ENCODE measurements at regions not wholly inside any gene's neighbourhood (a gene's known extent, or its start where the extent isn't known, plus 50 kb on each side); places are given as distances from the start of the nearest gene placed in this dataset.

DNA sequence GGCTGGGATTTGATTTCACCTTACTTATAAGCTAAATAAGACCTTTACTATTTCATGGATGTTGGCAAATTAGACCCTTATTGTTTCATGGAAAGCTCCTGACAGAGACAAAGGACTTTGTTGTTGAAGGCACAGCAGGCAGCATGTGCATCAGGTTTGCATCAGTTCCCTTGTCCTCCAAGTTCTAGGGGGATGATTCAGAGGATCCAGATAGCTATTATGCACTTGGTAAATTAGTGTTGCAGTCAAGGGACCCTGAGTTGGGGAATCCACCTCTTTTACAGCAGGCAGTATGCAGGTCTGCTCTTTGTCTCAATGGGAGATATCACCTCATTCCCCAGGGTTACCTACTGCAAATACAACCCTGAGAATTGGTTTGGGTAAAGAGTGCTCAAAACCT is 131.4 kb upstream of the IGSF10 start:
- TF ChIP-seq, protein P1, sequence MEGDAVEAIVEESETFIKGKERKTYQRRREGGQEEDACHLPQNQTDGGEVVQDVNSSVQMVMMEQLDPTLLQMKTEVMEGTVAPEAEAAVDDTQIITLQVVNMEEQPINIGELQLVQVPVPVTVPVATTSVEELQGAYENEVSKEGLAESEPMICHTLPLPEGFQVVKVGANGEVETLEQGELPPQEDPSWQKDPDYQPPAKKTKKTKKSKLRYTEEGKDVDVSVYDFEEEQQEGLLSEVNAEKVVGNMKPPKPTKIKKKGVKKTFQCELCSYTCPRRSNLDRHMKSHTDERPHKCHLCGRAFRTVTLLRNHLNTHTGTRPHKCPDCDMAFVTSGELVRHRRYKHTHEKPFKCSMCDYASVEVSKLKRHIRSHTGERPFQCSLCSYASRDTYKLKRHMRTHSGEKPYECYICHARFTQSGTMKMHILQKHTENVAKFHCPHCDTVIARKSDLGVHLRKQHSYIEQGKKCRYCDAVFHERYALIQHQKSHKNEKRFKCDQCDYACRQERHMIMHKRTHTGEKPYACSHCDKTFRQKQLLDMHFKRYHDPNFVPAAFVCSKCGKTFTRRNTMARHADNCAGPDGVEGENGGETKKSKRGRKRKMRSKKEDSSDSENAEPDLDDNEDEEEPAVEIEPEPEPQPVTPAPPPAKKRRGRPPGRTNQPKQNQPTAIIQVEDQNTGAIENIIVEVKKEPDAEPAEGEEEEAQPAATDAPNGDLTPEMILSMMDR (IDR thresholded peaks at IDR 0.05) = no peak
- no peak for TF ChIP-seq SIN3A (IDR thresholded peaks at IDR 0.05; ENCODE audit: borderline replicate concordance, insufficient read depth, low read depth, low read length)
- no peak for TF ChIP-seq POLR2AphosphoS5 (IDR thresholded peaks at IDR 0.05; ENCODE audit: low read depth, low read length)
